Kidney (tissue), 13 donors: ENCODE measurements at regions not wholly inside any gene's neighbourhood (a gene's known extent, or its start where the extent isn't known, plus 50 kb on each side); places are given as distances from the start of the nearest gene placed in this dataset.
A peak's percentile ranks its signal among the peaks of the same experiment; 100 is the strongest.

Experiments
- DNase-seq, 5 donors: peaks; one replicate each; pipeline ENCODE4 v3.0.0-alpha.2; 2013 to 2020
- FAIRE-seq: peaks from 2 replicates; lab custom pipeline; 2012; peaks lifted over from hg19 to GRCh38; lab: Jason Lieb, UNC
- H3K27ac ChIP-seq, 2 donors: one replicate each; pipeline ENCODE4 v1.7.0; 2013; ENCODE audit warnings: low read depth in 2 of 2, low read length in 2 of 2, inconsistent platforms in 1 of 2
- H3K27me3 ChIP-seq: one replicate; pipeline ENCODE4 v1.7.1; 2013; ENCODE audit warnings: low read length, inconsistent platforms; ENCODE audit not compliant: control insufficient read depth, insufficient read depth
- H3K36me3 ChIP-seq, 3 donors: one replicate each; pipeline versions ENCODE4 v1.7.0 to v1.7.1; 2013; ENCODE audit warnings: low read length in 3 of 3, control low read depth in 1 of 3, inconsistent platforms in 1 of 3; ENCODE audit not compliant: insufficient read depth in 3 of 3, control insufficient read depth in 2 of 3
- H3K4me1 ChIP-seq, 3 donors: one replicate each; pipeline versions ENCODE4 v1.7.0 to v1.7.1; 2013; ENCODE audit warnings: low read length in 3 of 3, inconsistent platforms in 1 of 3, low read depth in 1 of 3; ENCODE audit not compliant: control insufficient read depth in 2 of 3, insufficient read depth in 2 of 3
- H3K4me3 ChIP-seq, 3 donors: one replicate each; pipeline versions ENCODE4 v1.7.0 to v1.8.1; 2013; ENCODE audit warnings: low read length in 3 of 3, control low read depth in 1 of 3, inconsistent platforms in 1 of 3
- H3K9ac ChIP-seq, 3 donors: one replicate each; pipeline versions ENCODE4 v1.7.0 to v1.7.1; 2013; ENCODE audit warnings: low read length in 3 of 3, control low read depth in 1 of 3, inconsistent platforms in 1 of 3
- H3K9me3 ChIP-seq, 3 donors: one replicate each; pipeline versions ENCODE4 v1.7.0 to v1.7.1; 2013; ENCODE audit warnings: low read length in 3 of 3, control low read depth in 1 of 3, inconsistent platforms in 1 of 3; ENCODE audit not compliant: control insufficient read depth in 2 of 3, insufficient read depth in 1 of 3
- intact Hi-C: fragments of 100-400 bp; cut with DNase I; formaldehyde crosslinking; loops from one replicate; pipeline ENCODE4 v1.11.1; 2022
- TF ChIP-seq, protein P1 (sequence below): IDR thresholded peaks from 3 replicates; pipeline ENCODE4 v1.5.1; 2012; ENCODE audit warnings: mild to moderate bottlenecking, moderate library complexity, borderline replicate concordance; ENCODE audit not compliant: insufficient read depth; ENCODE audit errors: extremely low read depth
- donor health status: control.
- donor health status: control.
- donor health status: control.
- donor health status: control.
- donor health status: control.
- donor health status: DM: yes; HTN: yes; CAD: no.
- donor health status: Normal renal cell carcinoma (clear cell type).

DNA sequence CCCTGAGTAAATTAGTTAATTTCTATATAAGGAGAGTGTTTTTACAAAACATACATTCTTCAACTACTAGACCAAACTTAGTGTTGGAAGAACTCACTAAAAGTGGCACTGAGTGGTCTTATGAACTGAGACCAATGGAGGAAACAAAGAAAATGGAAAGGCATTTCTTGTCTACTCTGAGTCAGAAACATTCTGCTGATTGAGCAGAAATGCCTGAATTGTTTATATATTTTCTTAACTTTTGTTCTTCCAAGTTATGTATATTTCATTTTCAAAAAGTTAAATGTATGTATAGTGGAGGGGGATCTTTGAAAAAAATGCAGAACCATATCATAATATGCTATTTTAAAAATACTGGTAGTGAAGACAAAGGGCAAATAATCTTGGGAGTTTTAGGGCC, 320.7 kb downstream of the HGF start:
- intact Hi-C loops = no loop called here
- TF ChIP-seq, protein P1, sequence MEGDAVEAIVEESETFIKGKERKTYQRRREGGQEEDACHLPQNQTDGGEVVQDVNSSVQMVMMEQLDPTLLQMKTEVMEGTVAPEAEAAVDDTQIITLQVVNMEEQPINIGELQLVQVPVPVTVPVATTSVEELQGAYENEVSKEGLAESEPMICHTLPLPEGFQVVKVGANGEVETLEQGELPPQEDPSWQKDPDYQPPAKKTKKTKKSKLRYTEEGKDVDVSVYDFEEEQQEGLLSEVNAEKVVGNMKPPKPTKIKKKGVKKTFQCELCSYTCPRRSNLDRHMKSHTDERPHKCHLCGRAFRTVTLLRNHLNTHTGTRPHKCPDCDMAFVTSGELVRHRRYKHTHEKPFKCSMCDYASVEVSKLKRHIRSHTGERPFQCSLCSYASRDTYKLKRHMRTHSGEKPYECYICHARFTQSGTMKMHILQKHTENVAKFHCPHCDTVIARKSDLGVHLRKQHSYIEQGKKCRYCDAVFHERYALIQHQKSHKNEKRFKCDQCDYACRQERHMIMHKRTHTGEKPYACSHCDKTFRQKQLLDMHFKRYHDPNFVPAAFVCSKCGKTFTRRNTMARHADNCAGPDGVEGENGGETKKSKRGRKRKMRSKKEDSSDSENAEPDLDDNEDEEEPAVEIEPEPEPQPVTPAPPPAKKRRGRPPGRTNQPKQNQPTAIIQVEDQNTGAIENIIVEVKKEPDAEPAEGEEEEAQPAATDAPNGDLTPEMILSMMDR = no peak

DNA sequence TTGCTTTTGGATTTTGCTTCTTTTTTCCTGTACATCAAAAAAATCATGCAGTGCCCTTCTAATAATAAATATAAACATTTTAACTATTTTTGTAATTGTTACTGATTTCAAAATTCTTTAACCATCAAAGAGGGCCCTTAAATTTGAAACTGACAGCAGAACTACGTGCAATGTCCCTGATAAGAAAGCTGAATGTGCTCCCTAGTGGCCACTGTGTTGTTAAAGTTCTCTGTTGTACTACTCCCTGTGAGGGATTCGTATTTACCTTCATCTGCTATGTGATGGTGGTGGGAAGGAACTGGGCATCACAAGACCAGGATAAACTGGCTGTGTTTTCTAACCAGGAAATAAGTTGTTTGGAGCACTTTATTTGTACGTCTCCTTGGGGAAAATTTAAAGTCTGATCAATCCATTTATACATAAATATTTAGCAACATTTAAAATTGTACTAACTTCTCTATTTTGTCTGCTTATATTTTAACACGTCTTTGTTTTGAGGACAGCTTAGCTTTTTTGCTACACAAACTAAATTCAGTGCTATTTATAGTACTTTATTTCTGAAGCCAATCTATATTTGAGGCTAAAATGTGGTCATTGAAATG, 322.4 kb downstream of the HGF start:
- H3K9me3 ChIP-seq = no peaks in the 10 kb centered on the region
- H3K4me3 ChIP-seq = no peak overlapping the region
- H3K9ac ChIP-seq = no peak overlapping the region
- TF ChIP-seq, protein P1 = no peak
- peak in 2 of 5 donors; percentile 34 to 56 for DNase-seq
- H3K27me3 ChIP-seq = no peaks in the 10 kb centered on the region
- H3K27ac ChIP-seq = no peak overlapping the region
- H3K4me1 ChIP-seq = no peaks in the 10 kb centered on the region
- H3K36me3 ChIP-seq = no peaks in the 10 kb centered on the region
- FAIRE-seq = no peak
- intact Hi-C loops = no loop called here

More for the DNA sequence above, 320.7 kb downstream of the HGF start:
- Histone ChIP-seq H3K4me1 (no peaks in the 10 kb centered on the region), H3K4me3 (no peak overlapping the region), H3K27ac (no peak overlapping the region), H3K9me3 (no peaks in the 10 kb centered on the region), H3K9ac (no peak overlapping the region), H3K36me3 (no peaks in the 10 kb centered on the region), H3K27me3 (no peaks in the 10 kb centered on the region)
- DNase-seq = no peak
- FAIRE-seq = no peak

DNA sequence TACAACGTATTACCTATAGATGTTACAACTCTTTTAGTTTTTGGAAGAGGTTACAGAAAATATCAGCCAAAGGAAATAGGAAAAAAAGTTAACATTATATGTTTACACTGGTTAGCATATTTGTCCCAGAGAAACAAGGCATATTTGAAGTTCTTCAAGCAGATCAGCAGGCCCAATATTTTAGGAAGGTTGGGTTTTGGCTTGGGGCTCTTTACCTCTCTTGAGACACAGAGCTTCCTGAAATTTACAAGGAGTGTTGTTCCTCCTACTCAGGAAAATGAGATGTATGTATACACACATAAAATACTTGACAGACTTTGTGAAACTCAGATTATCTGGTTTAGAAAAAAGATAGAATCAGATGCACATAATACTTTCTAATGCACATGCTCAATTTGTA, 323.6 kb downstream of the HGF start:
- no peak for DNase-seq
- Histone ChIP-seq H3K27ac (no peak overlapping the region), H3K36me3 (no peaks in the 10 kb centered on the region), H3K4me3 (no peak overlapping the region), H3K4me1 (no peaks in the 10 kb centered on the region), H3K27me3 (no peaks in the 10 kb centered on the region), H3K9ac (no peak overlapping the region), H3K9me3 (no peaks in the 10 kb centered on the region)
- intact Hi-C loops = no loop called here
- TF ChIP-seq, protein P1 = no peak
- FAIRE-seq = no peak

DNA sequence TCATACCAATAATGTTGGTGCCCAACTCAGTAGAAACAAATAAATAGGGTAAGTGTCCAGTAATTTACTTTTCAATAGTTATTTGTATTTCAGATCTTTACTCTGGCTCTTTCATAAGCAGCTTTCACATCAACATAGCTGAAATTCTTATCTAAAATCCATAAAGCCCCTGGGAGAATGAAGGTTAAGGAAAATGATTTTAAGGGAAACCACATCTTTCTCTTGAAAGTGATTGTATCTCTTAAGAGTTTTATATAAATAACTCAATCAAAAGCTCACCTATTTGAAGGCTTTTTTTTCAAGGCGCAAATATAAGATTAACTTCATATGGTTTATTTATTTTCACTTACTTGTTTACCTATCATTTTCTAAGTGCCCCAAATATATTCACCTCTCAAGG, 324.4 kb downstream of the HGF start:
- H3K27ac ChIP-seq = no peak overlapping the region
- intact Hi-C loops = no loop called here
- no peaks in the 10 kb centered on the region for H3K27me3 ChIP-seq
- no peak overlapping the region for H3K4me3 ChIP-seq
- no peaks in the 10 kb centered on the region for H3K9me3 ChIP-seq
- DNase-seq (no peak), FAIRE-seq (no peak)
- H3K36me3 ChIP-seq = no peaks in the 10 kb centered on the region
- no peak overlapping the region for H3K9ac ChIP-seq
- H3K4me1 ChIP-seq = no peaks in the 10 kb centered on the region
- TF ChIP-seq, protein P1 = no peak
